GM12878 (cell line): ENCODE measurements at regions not wholly inside any gene's neighbourhood (a gene's known extent, or its start where the extent isn't known, plus 50 kb on each side); places are given as distances from the start of the nearest gene placed in this dataset.
A peak's percentile ranks its signal among the peaks of the same experiment; 100 is the strongest.

Experiments
- POLR2AphosphoS5 ChIP-seq: IDR thresholded peaks from 2 replicates; pipeline ENCODE4 v1.6.1; 2011; ENCODE audit warnings: mild to moderate bottlenecking, low read length, inconsistent platforms
- SREBF2 ChIP-seq: IDR thresholded peaks from 2 replicates; pipeline ENCODE4 v1.6.1; 2012; ENCODE audit warnings: mild to moderate bottlenecking, low read length
- TF ChIP-seq, protein P1 (sequence below), 3 experiments: IDR thresholded peaks in 2 of 3; conservative IDR thresholded peaks in 1 of 3; 2 replicates each; pipeline ENCODE4 v1.5.1; 2011; ENCODE audit warnings: low read depth in 3 of 3, low read length in 3 of 3, mild to moderate bottlenecking in 3 of 3, control low read depth in 2 of 3, moderate library complexity in 2 of 3, inconsistent platforms in 1 of 3, mixed read lengths in 1 of 3; ENCODE audit not compliant: control insufficient read depth in 2 of 3, insufficient read depth in 1 of 3; ENCODE audit errors: extremely low read depth in 1 of 3
- TF ChIP-seq, protein P2 (sequence below): IDR thresholded peaks from 2 replicates; pipeline ENCODE4 v1.6.1; 2011; ENCODE audit warnings: borderline replicate concordance, low read depth, mild to moderate bottlenecking, moderate library complexity, mixed read lengths, low read length; ENCODE audit not compliant: insufficient read depth; ENCODE audit errors: extremely low read length

DNA sequence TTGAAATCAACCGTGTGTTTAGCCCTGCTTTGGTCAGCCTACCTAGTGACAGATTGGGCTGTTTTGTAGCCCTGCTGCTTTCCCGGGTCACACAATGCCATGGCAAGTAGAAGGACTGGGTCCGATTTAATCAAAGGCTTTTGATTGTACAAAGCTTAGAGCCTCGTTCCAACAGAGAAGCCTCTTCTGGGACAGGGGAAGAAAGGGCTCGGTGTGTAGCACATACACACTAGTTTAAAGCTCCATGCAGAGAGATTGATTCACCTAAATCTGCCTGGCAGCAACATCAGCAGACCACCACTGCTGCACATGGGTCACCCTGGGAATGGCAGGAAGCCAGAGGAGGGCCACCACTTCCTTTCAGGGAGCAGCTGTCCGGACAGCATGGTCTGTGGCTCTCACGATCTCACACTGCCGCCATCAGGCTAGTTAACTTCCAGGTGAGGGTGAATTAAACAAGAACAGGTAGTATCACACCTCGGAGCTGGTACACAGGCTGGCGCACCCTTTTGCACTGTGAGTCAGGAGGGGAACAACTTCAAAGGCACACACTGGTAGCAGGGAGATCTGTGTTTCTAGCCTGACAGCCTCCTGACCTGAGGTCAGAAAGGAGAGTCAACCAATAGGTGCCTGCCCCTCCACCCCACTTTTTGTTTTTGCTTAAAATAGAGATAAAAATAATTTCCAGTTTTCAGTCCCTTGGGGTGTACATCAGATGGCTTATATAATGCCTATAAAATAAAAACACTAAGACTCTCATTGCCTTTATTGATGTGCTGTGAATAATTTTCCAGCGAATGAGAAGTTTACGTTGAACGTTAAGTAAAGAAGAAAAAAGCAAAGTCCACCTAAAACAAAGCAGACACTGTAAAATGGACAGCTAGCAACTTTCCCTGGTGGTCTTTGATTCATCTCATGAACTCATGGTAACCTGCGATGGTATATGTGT lies 108.5 kb downstream of the CDCA7 start:
- no peak for TF ChIP-seq SREBF2
- TF ChIP-seq, protein P1, sequence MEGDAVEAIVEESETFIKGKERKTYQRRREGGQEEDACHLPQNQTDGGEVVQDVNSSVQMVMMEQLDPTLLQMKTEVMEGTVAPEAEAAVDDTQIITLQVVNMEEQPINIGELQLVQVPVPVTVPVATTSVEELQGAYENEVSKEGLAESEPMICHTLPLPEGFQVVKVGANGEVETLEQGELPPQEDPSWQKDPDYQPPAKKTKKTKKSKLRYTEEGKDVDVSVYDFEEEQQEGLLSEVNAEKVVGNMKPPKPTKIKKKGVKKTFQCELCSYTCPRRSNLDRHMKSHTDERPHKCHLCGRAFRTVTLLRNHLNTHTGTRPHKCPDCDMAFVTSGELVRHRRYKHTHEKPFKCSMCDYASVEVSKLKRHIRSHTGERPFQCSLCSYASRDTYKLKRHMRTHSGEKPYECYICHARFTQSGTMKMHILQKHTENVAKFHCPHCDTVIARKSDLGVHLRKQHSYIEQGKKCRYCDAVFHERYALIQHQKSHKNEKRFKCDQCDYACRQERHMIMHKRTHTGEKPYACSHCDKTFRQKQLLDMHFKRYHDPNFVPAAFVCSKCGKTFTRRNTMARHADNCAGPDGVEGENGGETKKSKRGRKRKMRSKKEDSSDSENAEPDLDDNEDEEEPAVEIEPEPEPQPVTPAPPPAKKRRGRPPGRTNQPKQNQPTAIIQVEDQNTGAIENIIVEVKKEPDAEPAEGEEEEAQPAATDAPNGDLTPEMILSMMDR (IDR thresholded peaks at IDR 0.05 in 2 of 3, conservative IDR thresholded peaks at IDR 0.05 in 1 of 3; ENCODE audit: control insufficient read depth in 2 of 3, extremely low read depth in 1 of 3, insufficient read depth in 1 of 3, low read depth in 3 of 3, low read length in 3 of 3): peak in 1 of 3 experiments; percentile 11; a peak in 1 of 6 replicates
- TF ChIP-seq, protein P2, sequence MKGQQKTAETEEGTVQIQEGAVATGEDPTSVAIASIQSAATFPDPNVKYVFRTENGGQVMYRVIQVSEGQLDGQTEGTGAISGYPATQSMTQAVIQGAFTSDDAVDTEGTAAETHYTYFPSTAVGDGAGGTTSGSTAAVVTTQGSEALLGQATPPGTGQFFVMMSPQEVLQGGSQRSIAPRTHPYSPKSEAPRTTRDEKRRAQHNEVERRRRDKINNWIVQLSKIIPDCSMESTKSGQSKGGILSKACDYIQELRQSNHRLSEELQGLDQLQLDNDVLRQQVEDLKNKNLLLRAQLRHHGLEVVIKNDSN: no peak
- TF ChIP-seq POLR2AphosphoS5: no peak
